ENCODE measurements at regions not wholly inside any gene's neighbourhood (a gene's known extent, or its start where the extent isn't known, plus 50 kb on each side); places are given as distances from the start of the nearest gene placed in this dataset.

GRCh38 chr13:109595471-109595870, 190.9 kb downstream of the IRS2 start:
- DNase-seq (ENCODE audit: low read depth), result peak; percentile 18

- DNase-seq (ENCODE audit: low read depth), result no peak
These were observed 193.2 kb downstream of the IRS2 start for GRCh38 chr13:109593230-109593629.

DNA sequence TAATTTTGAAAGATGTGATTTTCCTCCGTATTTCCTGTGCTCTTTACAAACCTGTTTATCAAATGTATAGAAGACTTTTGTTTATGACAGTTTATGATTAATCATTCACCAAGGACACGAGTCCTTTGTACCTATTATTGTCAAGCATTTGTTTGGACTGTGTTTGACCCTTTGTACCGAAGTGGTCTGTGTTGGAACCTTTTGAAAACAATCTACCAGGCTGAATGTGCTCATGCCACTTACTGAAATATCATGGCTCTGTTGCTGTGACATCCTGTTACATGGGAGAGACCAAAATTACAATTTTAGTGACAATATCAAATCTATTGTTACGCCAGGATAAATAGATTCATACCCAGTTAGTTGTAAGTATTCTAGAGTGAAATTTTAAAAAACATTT, 193.6 kb downstream of the IRS2 start:
- no peak for DNase-seq (ENCODE audit: low read depth)

- DNase-seq (ENCODE audit: low read depth), result no peak
These were observed 198.7 kb downstream of the IRS2 start for GRCh38 chr13:109587689-109588088.

DNA sequence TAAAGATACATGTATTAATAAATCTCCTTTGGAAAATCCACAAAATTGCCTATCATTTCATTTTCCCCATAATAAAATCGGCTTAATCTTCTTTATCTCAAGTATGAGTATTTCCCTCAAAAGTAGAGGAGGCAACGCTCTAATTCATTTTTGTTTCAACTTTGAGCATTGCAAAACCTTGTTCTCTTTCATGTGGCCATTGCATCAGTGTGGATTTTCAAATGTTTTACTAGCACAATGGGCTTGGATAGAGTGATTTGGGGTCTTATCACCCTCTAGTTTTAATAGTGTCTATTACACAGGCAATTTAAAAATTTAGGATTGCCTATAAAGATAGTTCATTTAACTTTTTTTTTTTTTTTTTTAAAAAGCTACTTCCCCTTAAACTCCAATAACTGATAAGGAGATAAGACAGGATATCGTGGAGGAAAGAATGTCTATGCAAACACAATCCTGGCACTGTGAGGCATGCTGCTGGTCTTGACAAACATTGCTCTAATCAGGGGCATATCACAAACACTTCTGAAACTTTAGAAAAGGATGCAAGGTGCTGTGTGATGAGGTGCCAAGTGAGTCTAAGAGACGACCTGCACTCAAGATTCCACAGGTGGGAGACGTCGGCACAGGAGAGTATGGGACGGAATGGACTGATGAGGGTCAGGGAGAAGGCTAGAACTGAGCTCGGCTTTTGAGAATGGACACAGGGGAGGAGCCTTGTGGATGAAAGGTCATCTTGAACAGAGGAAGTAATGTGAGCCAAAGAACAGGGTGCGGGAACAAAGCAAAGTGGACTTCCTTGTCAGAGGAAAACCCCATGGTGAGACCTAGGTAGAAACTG, 199.7 kb downstream of the IRS2 start:
- no peak for DNase-seq (ENCODE audit: low read depth)

- no peak for DNase-seq (ENCODE audit: low read depth)
These were observed 201.5 kb downstream of the IRS2 start for GRCh38 chr13:109584844-109585361.

GRCh38 chr13:109577191-109577700, 209.1 kb downstream of the IRS2 start:
- DNase-seq (ENCODE audit: low read depth), result no peak

- DNase-seq (ENCODE audit: low read depth), result no peak
These were observed 210.0 kb downstream of the IRS2 start for GRCh38 chr13:109576331-109576813.

DNA sequence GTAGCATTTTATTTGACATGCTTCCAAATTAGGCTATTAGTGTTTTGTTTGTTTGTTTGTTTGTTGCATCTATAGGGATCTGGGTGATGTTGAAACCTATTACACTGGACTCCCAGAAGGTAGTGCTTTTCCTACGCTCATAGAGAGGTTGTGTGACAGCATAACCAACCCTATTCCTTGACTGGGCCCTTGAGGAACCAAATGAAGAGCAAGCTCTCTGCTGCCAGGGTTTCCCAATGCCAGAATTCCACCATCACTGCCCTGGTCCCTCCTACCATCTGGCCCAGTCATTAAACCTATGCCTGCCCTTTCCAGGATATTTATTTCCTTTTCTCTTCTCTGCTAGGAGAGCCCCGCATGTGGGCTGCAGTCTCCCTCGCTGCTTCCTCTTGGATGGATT, 210.6 kb downstream of the IRS2 start:
- no peak for DNase-seq (ENCODE audit: low read depth)

DNA sequence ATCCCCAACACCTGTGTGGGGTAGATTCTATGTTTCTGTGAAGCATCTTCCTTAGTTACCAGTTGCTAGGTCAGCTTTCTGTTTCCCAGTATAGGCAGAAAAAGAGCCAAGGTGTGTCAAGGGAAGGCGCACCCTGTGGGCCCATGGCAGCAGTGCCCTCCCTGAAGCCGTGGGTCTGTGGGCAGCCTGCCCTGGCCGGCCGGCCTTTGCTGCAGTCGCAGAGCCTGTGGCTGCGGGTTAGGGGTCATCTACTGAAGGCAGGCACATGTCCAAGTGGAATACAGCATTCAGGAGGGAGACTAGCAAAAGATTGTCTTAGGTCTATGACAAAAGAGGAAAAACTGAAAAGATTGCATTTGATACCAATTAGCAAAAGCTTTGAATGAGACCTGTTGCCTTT, 214.0 kb downstream of the IRS2 start:
- DNase-seq (ENCODE audit: low read depth), result no peak

DNA sequence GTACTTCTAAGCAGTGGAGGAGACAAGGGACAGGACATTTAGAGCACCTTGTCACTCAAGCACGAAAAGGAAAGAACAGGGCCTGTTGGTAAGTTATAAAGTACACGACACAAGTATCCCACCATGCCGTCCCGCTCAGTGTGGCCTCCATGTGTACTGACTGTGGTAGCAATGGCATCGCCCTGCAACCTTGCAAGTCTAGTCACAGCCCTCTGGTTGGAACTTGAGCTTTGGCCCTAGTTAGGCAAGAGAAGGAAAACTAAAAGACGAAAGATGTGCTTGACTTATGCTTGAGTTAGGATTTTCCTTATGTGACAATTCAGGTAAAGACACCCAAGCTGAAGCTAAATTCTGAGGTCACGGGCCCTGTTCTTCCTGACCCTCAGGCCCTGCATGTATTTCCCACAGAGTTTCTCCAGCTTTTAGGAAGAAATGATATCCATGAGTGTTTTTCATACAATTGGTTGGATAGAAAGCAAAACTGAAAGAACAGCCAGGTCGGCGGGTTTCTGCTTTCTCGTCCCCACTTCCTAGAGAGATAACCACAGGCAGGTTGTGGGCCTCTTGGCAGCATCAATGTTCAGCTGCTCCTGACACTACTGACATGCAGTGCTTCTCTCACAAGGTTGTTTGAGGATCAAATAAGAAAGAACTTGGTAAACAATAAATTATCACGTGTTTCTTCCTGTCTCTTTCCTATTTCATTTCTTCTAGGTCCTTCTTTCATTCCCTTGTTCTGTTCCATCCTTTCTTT, 216.2 kb downstream of the IRS2 start:
- DNase-seq (ENCODE audit: low read depth), result no peak

DNA sequence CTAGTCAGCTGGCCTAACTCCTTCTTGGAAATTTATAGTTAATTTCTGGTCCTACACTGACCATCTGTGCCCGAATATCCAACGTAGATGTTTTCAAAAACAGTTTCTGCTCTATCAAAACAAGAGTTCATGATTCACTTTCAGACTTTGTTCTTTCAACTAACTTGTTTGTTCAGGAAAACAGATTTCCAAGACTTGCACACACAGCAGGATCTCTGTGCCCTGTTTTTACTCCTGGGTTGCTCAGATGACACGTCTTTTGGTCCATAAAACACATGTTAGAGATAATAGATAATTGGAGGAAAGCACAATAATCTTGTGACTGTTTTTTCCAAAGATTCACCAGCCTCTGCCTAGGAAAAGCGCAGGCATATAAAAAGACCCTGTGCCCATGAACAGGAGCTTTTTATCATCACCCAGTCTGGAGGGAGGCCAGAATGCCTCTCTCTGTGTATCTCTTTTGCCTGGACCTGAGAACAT, 218.0 kb downstream of the IRS2 start:
- DNase-seq (ENCODE audit: low read depth), result no peak

DNA sequence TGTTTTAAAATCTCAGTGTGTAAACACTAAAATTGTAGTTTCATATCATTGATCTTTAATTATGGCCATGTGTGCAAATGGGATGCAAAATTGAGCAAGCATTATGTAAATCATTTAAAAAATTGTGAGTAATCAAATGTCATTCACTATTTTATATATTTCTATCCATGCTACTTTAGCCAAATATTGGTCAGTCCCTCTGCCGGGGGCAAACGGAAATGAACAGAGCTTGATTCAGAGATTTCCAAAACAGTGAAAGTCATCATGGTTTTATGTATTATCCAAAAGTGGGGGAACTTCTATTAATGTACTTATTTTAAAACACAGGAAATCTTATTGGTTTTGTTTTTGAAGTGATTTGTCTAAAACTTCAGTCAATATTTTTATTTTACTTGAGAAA, 219.1 kb downstream of the IRS2 start:
- DNase-seq (ENCODE audit: low read depth), result peak; percentile 0

DNA sequence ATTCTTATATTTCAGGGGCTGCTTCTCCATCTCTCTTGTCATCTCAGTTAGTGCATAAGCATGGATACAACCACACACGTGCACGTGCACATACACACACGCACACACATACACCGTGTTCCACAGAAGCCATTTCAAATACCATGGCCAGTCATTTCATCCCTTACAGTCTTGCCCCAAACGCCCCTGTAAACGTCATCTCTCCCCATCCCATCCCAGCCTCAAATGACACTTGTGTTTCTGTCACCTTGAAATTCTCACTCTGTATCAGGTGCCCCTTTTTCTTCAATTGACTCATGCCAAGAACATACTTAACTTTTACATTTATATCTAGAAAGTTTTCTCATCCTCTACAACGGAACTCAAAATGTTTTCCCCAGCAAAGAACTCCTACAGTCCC, 220.5 kb downstream of the IRS2 start:
- DNase-seq (ENCODE audit: low read depth), result no peak

DNA sequence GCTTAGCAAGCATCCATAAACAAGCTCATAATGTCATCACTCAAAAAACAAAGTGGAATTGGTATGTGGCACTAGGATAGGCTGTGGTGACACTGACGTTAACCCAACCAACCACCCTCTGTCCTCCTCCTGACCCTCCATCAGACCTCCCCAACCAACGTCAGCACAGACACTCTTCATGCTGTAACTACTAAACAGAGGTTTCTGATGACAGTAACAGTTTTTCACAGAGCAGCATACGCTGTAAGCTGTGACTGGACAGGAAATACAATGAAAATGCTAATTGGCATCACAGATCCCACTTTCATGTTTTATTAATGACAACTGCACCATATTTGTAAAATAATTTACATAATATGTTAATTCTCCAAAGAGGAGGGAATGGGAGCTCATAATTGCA, 238.0 kb downstream of the IRS2 start:
- DNase-seq (ENCODE audit: low read depth), result no peak

DNA sequence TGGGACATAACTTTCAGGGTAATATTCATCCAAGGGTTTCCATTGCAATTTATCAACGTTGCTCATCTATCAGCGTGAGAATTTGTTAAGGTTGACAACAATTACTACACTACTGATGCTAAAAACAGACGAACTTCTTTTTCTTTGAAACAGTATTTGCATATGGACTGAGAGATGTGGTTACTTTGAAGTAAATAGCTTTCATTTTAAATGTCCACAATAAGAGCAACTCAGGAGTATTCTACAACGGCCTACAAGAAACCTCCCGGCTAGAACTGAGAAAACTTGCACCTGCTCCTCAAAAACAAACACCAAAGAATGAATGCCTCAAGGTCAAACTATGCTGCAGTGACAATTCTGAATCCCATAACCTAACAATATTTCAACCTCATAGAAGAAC, 238.4 kb downstream of the IRS2 start:
- no peak for DNase-seq (ENCODE audit: low read depth)

DNA sequence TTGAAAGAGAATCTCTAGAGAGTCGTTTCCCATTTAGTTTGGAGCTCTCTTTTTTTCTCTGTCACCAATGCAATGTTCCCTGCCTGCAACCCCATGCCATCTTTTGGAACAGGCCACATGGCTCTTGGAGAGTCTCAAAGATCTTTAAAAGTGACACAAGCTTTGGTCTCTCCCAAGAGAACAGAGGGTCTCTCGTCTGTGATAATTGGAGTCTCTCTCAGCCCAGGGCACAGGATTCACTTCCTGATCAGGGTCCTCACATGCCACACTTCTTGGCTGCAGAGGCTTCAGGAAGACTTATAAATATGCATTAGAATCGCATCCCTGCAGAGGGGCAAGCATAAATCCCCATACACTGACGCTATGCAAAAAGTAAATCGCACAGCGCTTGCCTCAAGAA, 240.5 kb downstream of the IRS2 start:
- no peak for DNase-seq (ENCODE audit: low read depth)

GRCh38 chr13:109541081-109541480, 245.3 kb downstream of the IRS2 start:
- no peak for DNase-seq (ENCODE audit: low read depth)

DNA sequence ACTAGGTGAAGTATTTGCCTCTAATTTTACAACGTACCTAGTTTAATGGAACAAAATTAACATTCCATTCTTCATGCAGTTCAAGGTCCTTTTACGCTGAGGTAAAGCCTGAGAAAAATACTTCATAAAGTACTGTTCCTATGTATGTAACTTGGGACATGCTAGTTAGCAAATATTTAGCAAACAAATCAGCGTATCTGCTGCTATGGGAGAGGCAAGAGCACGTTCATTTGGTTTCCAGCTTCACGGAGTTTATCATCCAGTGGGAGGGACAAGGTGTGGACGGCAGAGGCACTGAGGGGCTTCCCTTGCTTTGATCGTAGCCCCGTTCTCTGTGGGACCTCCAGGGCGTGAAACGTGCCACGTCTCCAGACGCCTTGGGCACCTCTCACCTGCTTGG, 248.8 kb downstream of the IRS2 start:
- no peak for DNase-seq (ENCODE audit: low read depth)

GRCh38 chr13:109533350-109533749, 253.0 kb downstream of the IRS2 start:
- DNase-seq (ENCODE audit: low read depth), result no peak

GRCh38 chr13:109529964-109530363, 256.4 kb downstream of the IRS2 start:
- DNase-seq (ENCODE audit: low read depth), result no peak

DNA sequence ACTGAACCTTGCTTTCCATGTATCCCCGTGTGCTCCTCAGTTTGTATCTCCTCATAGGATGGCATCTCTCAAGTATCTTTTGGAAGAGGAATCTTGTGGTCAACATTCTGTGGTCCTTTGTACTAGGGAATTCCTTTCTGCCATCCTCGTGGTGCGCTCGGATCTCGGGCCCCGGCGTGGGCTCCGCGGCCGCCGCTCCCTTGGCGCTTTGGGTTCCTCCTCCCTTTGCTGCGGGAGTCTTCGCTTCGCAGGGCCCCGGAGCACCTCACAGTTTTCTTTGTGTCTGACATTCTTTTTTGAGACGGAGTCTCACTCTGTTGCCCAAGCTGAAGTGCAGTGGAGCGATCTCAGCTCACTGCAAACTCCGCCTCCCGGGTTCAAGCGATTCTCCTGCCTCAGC, 264.7 kb downstream of the IRS2 start:
- DNase-seq (ENCODE audit: low read depth), result no peak

- no peak for DNase-seq (ENCODE audit: low read depth)
These were observed 268.9 kb downstream of the IRS2 start for GRCh38 chr13:109517517-109517916.

Data from HS-5 (cell line).